Mucosa of gallbladder (tissue), 1 donor: ENCODE measurements at regions not wholly inside any gene's neighbourhood (a gene's known extent, or its start where the extent isn't known, plus 50 kb on each side); places are given as distances from the start of the nearest gene placed in this dataset.

Experiments
- DNase-seq: peaks from one replicate; pipeline ENCODE4 v3.0.0-alpha.2; 2020; ENCODE audit warnings: low spot score
- donor health status: DM: no; HTN: no; CAD: no.

DNA sequence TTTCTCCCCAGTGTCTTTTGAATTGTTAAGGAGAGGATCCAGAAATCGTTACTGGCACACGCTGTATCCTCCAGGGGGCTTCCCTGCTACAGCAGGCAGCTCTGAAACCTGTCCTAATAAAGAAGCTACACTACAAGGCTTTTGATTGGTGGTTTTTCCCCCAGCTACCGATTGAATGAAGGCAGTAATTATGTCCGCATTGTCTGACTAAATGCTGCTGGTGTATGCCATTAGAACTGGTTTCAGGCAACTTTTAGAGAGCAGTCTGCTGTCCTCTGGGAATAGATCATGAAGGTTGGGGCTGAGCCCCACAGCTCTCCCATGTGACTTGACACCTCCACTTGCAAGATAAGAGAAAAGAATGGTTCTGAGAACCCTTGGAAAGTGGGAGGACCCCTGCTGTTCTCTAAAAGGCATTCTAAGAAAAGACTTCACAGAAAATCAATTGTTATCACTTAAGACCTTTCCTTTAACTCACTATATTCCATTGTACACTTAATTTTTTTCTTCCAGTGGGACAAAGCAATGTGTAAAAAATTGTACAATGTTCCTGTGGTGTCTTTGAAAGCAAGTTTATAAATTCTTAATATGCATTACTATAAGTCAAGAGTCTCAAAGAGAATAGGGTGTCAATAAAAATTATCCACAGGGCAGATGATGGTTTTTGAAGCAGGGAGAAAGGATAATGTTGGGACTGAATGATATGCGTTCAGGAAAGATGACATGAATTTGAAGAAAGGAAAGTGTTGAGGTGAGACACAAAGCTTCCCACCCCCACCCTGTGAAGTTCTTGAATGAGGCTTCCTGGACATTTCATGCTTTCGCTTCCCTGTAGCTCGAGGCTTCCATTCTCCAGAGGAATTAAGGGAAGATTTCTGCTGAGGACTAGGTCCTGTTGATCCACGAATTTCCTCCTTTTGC lies 53.0 kb upstream of the DAZL start:
- no peak for DNase-seq

DNA sequence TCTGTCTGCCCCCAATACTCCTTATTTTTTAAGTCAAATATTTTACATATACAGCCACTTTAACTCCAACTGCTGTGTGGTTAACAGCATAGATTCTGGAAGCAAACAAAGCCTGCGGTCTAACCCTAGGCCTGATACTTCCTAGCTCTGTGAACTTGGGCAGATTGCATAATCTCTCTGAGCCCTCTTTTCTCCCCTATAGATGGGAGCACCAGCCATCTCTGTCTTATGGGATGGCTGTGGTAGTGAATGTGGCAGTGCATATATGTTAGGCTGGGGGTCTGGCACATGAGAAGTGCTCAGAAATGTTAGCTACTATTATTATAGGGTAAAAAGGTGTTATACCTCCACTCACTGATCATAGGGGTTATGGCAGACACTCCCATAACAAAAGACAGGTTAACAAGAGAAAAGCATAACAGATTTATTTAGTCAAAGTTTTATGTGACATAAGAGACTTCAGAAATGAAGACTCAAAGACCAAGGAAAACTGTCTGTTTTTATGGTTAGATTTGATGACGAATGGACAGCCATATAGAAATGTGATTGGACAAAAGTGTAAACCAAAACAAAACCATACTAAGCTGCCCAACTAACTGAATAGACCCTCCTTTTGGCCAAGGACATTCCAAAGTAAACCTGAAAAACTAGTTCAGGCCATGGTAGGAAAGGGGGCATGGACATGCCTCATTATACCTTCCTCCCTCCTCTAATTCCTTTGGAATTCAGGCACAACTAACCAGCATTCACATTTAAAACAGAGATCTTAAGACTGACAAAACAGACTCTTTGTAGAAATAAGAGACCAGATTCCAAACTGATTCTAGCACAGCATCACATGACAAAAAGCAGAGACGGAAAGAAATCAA lies 53.9 kb upstream of the DAZL start:
- DNase-seq: no peak

DNA sequence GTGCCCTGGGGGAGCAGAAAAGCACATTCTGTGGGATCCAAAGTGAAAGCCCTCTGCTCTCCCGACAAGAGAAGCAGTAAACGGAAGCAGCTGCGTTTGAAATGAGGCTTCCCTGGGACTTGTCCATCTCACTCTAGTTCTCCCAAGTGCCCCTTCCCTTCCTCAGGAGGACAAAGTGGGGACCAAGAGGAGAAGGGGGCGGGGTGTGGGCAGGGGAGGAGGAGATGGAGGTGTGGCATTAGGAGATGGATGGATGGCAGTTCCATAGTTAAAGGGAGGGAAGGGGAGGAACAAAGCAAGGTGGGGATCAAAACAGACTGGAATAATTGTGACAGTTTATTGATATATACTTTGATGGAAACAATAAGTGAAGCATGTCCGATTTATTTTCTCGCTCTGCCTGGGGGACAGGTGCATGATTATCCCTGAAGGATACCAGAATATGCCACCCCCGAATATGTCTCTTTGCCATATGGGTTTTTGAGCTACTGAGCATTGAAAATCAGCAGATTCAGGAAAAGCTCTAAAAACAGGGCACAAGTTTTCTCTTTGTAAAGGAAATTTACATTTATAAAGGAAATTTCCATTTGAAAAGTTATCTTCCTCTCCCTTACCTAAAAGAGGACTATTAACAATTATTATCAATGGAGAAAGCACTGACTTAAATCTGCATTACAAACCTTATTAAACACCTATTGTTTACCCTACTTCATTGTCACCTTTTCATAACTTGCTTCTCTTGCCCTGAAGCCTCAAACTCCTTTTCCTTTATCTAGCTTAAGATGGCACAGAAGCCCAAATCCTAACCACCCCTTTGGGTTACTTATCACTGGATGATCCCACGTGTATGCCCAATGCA lies 58.9 kb upstream of the DAZL start:
- no peak for DNase-seq

DNA sequence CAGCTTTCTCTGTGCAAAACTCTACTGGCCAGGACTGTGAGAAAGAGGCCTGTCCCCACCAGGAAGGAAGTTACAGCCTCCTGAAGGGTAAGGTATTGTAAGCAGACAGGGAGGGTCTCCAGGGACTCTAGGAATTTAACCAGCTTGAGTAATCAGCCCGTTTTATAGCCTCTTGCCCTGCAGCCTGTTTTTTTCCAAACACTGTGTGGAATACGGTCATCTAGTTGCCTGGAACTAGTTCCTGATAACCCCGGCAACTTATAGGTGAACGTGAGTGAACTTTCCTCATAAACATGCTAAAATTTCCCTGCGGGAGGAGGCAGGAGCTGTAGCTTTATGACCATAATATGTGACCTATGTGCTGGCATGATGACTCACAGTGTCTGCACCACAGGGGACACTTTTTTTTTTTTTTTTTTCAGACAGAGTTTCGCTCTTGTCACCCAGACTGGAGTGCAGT lies 60.1 kb upstream of the DAZL start:
- no peak for DNase-seq

DNA sequence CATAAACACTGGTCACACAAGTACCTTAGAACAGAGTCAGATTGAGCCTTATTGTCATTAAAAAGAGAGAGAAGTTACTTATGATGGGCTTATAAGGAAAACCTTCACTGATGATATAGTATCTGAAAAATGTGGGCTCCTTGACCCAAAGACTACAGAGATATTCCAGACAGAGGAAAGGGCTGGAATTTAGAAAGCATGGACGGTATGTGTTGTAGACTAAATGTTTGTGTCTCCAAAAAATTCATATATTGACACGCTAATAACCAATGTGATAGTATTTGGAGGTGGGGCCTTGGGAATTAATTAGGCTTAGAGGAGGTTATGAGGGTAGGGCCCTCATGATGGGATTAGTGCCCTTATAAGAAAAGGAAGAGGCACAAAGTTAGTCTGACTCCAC lies 61.0 kb upstream of the DAZL start:
- DNase-seq: no peak

DNA sequence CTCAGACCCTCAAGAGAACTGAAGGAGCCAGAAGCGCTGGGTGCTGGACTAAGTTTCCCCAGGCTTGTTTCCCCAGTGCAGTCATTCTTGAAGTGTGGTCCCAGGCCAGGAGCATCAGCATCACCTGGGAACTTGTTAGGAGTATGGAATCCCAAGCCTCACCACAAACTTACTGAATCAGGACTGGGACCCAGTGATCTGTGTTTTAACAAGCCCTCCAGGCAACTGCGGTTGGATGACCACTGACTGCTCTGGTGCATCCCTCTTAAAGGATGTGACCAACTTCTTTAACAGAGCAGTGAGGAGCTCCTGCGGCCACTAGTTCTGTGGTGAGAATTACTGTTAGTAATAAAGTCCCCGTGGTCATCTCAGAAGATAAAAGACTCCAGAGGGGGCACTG lies 62.4 kb upstream of the DAZL start:
- no peak for DNase-seq

DNA sequence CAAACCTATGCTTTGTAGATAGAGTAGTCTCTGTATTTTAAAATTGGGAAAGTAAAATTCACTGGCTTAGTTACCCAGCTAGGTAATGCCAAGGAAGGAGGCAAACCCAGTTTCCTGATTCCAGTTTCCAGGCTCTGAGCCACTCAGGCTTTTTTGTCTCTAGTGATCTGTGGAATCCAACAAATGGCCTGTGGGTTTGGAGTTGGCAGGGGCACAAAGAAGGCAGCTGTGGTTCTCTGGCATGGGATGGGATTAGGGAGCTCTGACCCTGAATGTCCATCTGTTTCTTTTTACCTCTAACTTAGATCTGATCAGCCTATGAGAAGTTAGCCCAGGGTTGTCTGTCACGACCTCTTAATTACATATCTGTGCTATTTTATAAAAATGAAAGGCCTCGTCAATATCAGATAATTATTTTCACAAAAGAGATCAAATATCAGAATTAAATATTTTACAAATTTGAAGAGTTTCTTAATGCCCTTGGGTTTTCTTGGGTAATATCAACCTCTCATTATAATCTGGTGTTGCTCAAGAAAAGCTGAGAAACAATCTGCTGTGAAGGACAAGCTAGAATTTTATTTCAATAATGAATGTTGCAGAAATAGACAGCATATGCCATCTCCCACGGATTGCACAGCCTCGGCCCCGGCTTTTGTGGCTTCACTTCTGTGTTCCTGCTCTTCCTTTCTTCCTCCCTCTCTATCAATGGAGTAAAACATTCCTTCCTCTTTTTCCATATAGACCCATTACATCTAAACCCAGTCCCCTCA lies 63.7 kb upstream of the DAZL start:
- DNase-seq: no peak

DNA sequence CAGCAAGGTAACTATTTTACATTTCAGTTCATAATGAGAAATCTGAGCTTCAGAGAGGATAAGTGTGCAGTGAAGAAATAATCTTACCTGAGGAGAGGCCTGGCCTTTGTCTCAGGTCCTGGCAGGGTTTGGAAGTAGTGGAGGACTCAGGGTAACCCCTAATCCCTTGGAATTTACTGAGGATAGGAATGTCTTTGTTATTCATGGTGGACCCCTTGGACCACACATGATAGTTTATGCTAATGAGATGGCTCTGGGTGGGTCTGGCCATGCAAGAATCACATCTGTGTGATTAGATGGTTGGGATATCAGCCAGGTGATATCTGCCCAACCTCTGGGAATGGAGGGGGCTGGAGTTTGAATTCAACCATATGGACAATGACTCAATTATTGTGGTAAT lies 65.0 kb upstream of the DAZL start:
- no peak for DNase-seq

DNA sequence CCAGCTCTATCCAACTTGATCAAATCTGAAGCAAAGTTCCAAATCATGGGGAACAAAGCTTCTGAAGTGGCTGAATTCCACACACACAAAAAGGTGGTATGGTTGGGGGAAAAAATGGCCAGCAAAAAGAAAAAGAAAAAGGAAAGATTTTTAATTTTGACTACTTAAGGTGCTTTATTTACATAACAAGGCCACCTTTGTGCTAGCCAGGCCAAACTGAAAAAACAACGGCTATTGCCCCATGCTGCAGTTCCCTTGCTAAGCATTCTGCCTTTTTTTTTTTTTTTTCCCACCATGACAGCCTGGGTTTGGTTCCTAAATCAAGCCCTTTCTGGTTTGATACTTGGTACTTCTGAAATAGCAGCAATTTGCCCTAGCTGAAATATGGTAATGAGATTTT lies 66.5 kb upstream of the DAZL start:
- DNase-seq: no peak

DNA sequence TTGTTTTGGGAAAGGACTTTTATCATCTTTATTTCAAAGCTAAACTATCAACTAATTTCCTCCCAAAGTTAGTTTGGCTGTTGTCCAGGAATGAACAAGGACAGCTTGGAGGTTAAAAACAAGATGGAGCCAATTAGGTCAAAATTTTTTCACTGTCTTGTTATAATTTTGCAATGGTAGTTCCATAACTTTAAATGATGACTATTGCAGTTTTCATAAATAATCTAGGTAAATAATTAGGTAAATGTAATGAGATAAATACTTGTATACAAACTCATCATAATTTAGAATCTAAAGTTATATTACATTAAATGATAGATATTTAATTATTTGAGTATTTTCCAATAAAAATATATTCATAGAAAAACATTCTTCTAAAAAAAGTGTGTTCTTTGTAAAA lies 68.3 kb upstream of the DAZL start:
- no peak for DNase-seq

DNA sequence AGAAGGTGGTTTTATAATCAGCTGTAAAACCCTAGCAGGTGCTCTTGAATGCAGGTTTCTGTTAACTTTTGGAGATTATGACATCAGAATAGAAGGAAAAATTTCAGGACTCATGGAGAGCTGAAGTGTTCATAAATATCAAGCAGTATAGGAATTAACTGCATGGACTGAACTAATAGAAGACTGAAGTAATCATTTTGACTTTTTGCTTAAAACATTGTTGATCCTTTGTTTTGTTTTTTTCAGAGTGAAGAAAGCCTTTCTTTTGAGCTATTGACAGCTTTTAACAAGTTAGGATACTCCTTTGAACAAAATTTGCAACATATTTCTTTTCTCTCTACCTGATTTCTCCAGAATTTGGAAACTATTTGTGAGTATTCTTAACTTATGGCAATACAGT lies 70.6 kb upstream of the DAZL start:
- DNase-seq: no peak

DNA sequence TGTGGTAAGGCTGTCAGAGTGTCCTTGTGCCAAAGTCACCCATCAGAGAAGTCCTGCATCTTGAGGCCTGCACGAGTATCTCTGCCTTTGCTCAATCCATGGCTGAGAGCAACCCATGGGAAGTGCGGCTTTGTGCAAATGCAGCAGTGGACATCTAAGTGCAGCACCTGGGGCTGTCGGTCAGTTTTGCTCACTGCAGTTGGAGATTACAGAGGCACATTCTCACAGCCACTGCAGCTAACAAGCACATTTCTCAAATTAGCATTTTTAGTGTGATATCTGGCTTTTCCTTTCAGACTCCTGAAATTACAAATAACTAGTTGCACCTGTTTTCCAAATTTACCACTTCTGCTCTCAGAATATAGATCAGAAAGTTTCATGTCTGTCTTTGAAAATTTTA lies 81.5 kb upstream of the DAZL start:
- DNase-seq: no peak

DNA sequence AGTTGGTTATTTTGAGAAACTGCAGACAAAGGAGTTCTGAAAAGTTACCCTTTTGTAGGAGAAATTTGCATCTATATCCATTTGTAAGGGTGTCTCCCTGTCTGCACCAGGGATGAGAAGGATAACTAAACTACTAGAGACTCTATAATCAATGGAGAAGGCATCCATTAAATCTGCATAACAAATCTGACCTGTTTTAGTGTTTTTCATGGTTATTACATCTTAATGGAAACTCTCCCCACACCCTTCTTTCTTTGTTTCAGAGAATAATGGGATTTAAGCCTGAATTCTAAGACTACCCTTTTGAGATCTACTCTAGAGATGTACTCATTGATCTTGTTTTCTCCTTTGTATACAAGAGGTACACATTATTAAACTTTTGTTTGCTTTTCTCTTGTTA lies 82.0 kb upstream of the DAZL start:
- no peak for DNase-seq

DNA sequence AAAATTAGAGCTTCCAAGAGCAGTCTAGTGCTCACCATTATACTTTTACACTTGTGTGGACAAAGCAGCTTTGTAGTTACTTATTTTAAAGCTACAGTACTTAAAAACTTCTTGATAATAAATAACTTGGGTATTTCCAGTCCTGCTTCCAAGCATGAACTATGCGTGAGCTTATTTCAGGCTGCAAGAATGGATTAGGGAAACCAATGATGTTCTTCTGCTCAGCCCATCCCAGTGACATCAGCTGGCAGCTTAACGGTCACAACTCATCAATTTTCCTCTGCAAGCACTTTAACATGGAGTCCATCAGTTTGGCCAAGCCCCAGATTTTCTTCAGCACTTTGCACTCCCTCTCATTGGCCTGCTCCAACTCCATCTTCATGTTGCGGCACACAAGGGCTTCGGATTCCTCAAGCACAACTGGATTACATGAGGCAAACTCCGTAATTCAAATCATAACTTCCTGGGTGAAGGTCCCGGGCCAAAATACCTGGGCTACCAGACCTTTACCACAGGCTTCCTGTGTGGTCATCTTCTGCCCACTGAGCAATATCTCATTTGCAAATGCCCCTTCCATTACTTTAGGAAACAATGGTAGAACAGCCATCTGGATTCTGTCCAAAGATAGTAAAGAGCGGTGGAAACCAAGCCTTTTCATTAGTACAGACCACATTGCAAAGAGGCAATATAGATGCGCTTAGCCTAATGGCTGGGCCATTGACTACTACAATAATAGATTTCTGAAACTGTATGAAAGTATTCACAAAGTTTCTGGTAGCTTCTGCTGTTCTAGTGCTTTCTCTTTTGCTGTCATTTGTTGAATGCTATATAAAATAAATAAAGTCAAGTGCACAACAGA lies 87.5 kb upstream of the DAZL start:
- DNase-seq: no peak

DNA sequence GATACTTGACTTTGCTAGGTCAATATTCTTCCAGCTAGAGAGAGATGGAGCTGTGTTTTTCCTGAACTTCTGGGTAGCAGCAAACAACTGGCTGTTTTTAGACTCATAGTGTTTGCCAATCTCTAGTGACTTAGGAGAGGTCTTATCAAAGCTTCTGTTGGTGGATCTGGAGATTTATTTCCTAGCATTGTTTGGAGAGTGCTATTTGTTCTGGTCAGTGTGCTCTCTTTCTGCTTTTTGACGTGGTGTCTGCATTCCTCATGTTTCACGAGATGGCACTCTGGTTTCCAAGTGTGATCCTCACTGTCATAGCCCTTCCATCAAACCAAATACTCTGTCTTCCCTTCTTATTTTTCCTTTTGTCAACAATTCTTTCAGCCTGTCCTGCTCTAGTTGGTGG lies 88.6 kb upstream of the DAZL start:
- no peak for DNase-seq

DNA sequence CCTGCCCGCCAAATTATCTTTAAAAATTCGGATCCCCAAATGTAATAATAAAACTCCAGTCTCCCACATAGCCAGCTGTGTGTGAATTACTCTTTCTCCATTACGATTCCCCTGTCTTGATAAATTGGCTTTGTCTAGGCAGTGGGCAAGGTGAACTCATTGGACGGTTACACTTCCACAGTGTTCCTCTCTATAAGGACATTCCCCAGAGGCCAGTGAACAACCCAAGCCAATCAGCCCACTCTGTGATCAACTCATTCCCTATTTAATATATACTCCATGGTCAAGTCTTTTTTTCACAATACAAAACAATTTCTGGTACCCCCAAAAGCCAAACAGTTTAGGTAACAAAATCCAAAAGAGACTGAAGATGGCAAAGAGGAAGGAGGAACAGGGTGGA lies 90.5 kb upstream of the DAZL start:
- DNase-seq: no peak

DNA sequence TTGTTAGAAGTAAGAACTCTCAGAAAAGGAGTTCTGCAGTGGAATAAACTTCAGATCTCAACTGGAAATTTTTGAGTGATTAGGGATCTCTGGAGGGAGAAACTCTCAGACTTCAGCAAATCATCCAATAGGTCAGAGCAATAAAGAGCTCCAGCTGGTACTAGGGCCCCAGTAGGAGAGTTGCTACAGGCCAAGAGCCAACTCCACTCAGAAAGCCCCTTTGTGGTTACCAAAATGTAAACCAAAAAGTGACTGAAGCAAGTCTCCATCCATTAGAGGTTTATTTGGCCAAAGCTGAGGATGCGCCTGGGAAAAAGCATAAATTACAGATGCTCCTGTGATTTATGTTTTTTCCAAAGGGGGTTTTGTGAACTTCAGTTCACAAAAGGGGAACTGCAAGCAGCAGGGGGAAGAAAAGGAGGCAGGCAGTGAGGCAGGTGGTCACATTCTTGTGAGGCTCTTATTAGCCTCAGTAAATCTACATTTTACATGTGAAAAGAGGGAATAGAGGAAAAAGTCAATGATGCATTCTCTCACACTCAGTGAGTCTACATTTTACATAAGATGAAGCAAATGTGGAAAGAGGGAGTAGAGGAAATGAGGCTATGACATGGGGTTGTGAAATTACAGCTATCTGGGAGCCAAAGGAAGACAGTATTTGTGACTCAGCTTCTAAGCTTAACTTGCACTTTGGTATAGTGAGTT lies 92.4 kb upstream of the DAZL start:
- no peak for DNase-seq

DNA sequence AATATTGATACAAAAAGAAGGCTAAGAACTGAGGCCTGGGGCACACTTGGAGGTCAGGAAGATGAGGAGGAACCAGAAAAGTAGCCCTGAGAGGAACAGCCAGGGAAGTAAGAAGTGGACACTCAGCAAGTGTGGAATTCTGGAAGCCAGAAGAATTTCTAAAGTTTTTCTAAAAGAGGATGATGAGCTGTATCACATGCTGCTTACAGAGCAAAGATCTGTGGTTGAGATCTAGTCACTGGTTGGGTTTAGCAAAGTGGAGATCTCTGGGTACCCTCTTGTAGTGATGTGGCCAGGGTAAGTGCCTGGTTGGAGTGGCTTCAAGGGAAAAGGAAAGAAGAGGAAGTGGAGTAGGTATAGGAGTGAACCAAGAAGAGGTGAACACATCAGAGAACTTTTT lies 95.4 kb upstream of the DAZL start:
- no peak for DNase-seq

DNA sequence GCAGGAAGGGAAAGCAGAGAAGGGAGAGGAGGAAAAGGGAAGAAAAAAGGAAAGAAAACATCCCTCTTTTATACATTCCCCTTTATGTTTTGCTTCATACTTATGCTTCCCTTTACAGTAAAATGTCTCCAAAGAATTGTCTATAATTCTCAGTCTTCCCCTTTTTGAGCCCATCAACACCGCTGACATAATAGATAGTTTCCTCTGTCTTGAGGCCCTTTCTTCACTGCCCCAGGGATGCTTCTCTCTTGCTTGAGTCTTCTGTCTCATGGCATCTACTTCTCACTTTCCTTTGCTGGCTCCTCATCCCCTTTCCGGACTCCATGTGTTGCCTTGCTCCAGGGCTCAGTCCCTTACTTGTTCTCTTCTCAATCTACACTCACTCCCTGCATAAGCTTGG lies 99.7 kb upstream of the DAZL start:
- DNase-seq: no peak

DNA sequence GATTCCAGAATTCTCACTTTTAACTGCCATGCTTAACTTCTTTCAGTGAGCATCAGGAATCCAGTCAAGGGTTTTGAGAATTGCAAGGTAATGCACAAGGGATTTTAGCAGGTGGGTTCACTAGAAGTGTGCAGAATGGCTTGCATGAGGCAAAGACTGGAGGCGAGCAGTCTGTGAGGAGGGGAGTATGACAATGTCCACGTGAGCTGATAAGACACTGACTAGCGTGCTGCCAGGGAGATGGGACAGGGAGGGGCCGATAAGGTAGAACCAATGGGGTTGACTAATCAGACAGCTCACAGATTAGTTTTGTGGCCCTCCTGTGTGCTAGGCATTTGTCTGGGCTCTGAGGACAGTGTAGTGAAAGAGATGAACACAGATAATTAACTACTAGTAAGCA lies 102.0 kb upstream of the DAZL start:
- no peak for DNase-seq
